Cardiac septum (tissue), 1 donor: ENCODE measurements at regions not wholly inside any gene's neighbourhood (a gene's known extent, or its start where the extent isn't known, plus 50 kb on each side); places are given as distances from the start of the nearest gene placed in this dataset.
"Not testable (repeated sequence)": the region's sequence is repeated elsewhere in the genome, so short reads cannot be mapped to it uniquely, and the experiment has no call there.

Experiments used
- DNase-seq: peaks from one replicate; pipeline ENCODE4 v3.0.0-alpha.2; 2020; ENCODE audit warnings: low spot score
- intact Hi-C: fragments of 100-400 bp; cut with DNase I; formaldehyde crosslinking; loops from one replicate; pipeline ENCODE4 v1.14.0; 2022
- donor health status: DM: no; HTN: no; CAD: no.

GRCh38 chr4:54999003-54999402 is 126.4 kb downstream of the KDR start:
- intact Hi-C loops: loop anchor here (1.0 kb wide), 1 partner anchor 321 kb away; no protein-coding TSS in a partner anchor
- no peak for DNase-seq

GRCh38 chr4:54993473-54994026 is 131.8 kb downstream of the KDR start:
- intact Hi-C loops, DNase-seq: not testable (repeated sequence)

GRCh38 chr4:54992266-54992665 is 133.1 kb downstream of the KDR start:
- intact Hi-C loops: no loop called here
- no peak for DNase-seq

- DNase-seq: no peak
- intact Hi-C loops: no loop called here
These were observed 136.7 kb downstream of the KDR start for GRCh38 chr4:54988655-54989054.

- intact Hi-C loops: no loop called here
- no peak for DNase-seq
These were observed 139.1 kb downstream of the KDR start for GRCh38 chr4:54986095-54986846.

- DNase-seq: no peak
- intact Hi-C loops: no loop called here
These were observed 148.7 kb downstream of the KDR start for GRCh38 chr4:54976682-54977081.

- DNase-seq: no peak
- intact Hi-C loops: no loop called here
These were observed 149.4 kb downstream of the KDR start for GRCh38 chr4:54976031-54976430.

- intact Hi-C loops: no loop called here
These were observed 151.6 kb downstream of the KDR start for GRCh38 chr4:54973784-54974183.

GRCh38 chr4:54971474-54971950 is 153.9 kb downstream of the KDR start:
- intact Hi-C loops: loop anchor here (1.0 kb wide), 1 partner anchor 351 kb away; no protein-coding TSS in a partner anchor
- no peak for DNase-seq

More at GRCh38 chr4:54973784-54974183, 151.6 kb downstream of the KDR start:
- no peak for DNase-seq

- no peak for DNase-seq
- intact Hi-C loops: no loop called here
These were observed 158.1 kb downstream of the KDR start for GRCh38 chr4:54967289-54967688.

GRCh38 chr4:54961357-54961975 is 163.9 kb downstream of the KDR start:
- intact Hi-C loops: no loop called here
- no peak for DNase-seq

GRCh38 chr4:54959651-54960116 is 165.7 kb downstream of the KDR start:
- no peak for DNase-seq
- intact Hi-C loops: loop anchor here (2.0 to 10.0 kb wide), 2 partner anchors 415 to 639 kb away; no protein-coding TSS in a partner anchor

GRCh38 chr4:54959131-54959530 is 166.3 kb downstream of the KDR start:
- no peak for DNase-seq
- intact Hi-C loops: loop anchor here (2.0 to 10.0 kb wide), 2 partner anchors 414 to 638 kb away; no protein-coding TSS in a partner anchor

- intact Hi-C loops: loop anchor here (2.0 to 10.0 kb wide), 2 partner anchors 413 to 637 kb away; no protein-coding TSS in a partner anchor
- DNase-seq: no peak
These were observed 167.2 kb downstream of the KDR start for GRCh38 chr4:54958236-54958635.

GRCh38 chr4:54954656-54955388 is 170.6 kb downstream of the KDR start:
- DNase-seq: no peak
- intact Hi-C loops: loop anchor here (10.0 kb wide), 1 partner anchor 410 kb away; no protein-coding TSS in a partner anchor

- no peak for DNase-seq
- intact Hi-C loops: loop anchor here (10.0 kb wide), 2 partner anchors 272 to 512 kb away; no protein-coding TSS in a partner anchor
These were observed 178.7 kb downstream of the KDR start for GRCh38 chr4:54946741-54947140.

- intact Hi-C loops: loop anchor here (10.0 kb wide), 2 partner anchors 271 to 511 kb away; no protein-coding TSS in a partner anchor
- DNase-seq: no peak
These were observed 179.6 kb downstream of the KDR start for GRCh38 chr4:54945838-54946237.

GRCh38 chr4:54942721-54943120 is 182.7 kb downstream of the KDR start:
- DNase-seq: no peak
- intact Hi-C loops: loop anchor here (10.0 kb wide), 2 partner anchors 268 to 508 kb away; no protein-coding TSS in a partner anchor

- no peak for DNase-seq
- intact Hi-C loops: loop anchor here (10.0 kb wide), 2 partner anchors 267 to 507 kb away; no protein-coding TSS in a partner anchor
These were observed 183.3 kb downstream of the KDR start for GRCh38 chr4:54941994-54942552.
